Astrocyte of the hippocampus (primary cell): ENCODE measurements at regions not wholly inside any gene's neighbourhood (a gene's known extent, or its start where the extent isn't known, plus 50 kb on each side); places are given as distances from the start of the nearest gene placed in this dataset.
"Not testable (repeated sequence)": the region's sequence is repeated elsewhere in the genome, so short reads cannot be mapped to it uniquely, and the experiment has no call there.

ENCODE experiments used
- DNase-seq: peaks from one replicate; pipeline ENCODE4 v3.0.0; 2011; ENCODE audit warnings: low read depth, low spot score

GRCh38 chr5:83802686-83803085 lies 82.0 kb upstream of the HAPLN1 start:
- DNase-seq = peak; percentile 8

- no peak for DNase-seq
Measured at GRCh38 chr5:83800201-83800600, 79.5 kb upstream of the HAPLN1 start.

GRCh38 chr5:83799020-83799419 lies 78.4 kb upstream of the HAPLN1 start:
- DNase-seq = not testable (repeated sequence)

GRCh38 chr5:83789371-83789770 lies 68.7 kb upstream of the HAPLN1 start:
- no peak for DNase-seq

- no peak for DNase-seq
Measured at GRCh38 chr5:83787631-83788030, 67.0 kb upstream of the HAPLN1 start.

GRCh38 chr5:83785176-83785668 lies 64.6 kb upstream of the HAPLN1 start:
- DNase-seq = no peak

GRCh38 chr5:83780699-83781350 lies 60.2 kb upstream of the HAPLN1 start:
- no peak for DNase-seq

GRCh38 chr5:83777856-83778255 lies 57.2 kb upstream of the HAPLN1 start:
- no peak for DNase-seq

- no peak for DNase-seq
Measured at GRCh38 chr5:83776437-83777031, 55.9 kb upstream of the HAPLN1 start.
